Keratinocyte (primary cell): ENCODE measurements at regions not wholly inside any gene's neighbourhood (a gene's known extent, or its start where the extent isn't known, plus 50 kb on each side); places are given as distances from the start of the nearest gene placed in this dataset.

Experiments used
- CTCF ChIP-seq, 3 experiments: IDR thresholded peaks in 1 of 3; conservative IDR thresholded peaks in 1 of 3; optimal IDR thresholded peaks in 1 of 3; 2 replicates in 2 of 3; 3 replicates in 1 of 3; pipeline versions ENCODE3 to v1.5.1; 2011; ENCODE audit warnings: low read length in 3 of 3, mild to moderate bottlenecking in 3 of 3, moderate library complexity in 2 of 3, control low read depth in 1 of 3, inconsistent platforms in 1 of 3; ENCODE audit not compliant: insufficient read depth in 2 of 3; ENCODE audit errors: extremely low read depth in 1 of 3
- EZH2 ChIP-seq: IDR thresholded peaks from one replicate; pipeline ENCODE4 v1.6.1; 2012; ENCODE audit warnings: inconsistent platforms, mild to moderate bottlenecking, low read length, moderate library complexity

- TF ChIP-seq CTCF (optimal IDR thresholded peaks at IDR 0.05 in 1 of 3, IDR thresholded peaks at IDR 0.05 in 1 of 3, conservative IDR thresholded peaks at IDR 0.05 in 1 of 3; ENCODE audit: extremely low read depth in 1 of 3, insufficient read depth in 2 of 3, low read length in 3 of 3), result no peak
- TF ChIP-seq EZH2, result no peak
Measured at GRCh38 chr2:228798458-228799207, 472.5 kb downstream of the PID1 start.
